Effector CD4-positive, alpha-beta T cell (primary cell): ENCODE measurements at regions not wholly inside any gene's neighbourhood (a gene's known extent, or its start where the extent isn't known, plus 50 kb on each side); places are given as distances from the start of the nearest gene placed in this dataset.

Source experiments
- DNase-seq: peaks from one replicate; pipeline ENCODE4 v3.0.0-alpha.2; 2020

DNA sequence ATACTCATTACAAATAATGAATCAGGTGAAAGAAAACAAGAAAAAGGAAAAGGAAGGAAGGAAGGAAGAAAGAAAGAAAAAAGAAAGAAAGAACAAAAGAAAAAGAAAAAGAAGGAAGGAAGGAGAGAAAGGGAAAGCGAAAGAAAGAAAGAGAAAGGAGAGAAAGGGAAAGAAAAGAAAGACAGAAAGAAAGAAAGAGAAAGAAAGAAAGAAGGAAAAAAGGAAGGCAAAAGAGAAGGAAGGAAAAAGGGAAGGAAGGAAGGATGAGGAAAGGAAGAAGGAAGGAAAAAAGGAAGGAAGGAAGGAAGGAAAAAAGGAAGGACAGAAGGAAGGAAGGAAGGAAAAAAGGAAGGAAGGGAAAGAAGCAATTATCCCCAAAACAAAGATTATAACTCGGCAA, 1460.4 kb upstream of the PIK3C3 start:
- DNase-seq = no peak

DNA sequence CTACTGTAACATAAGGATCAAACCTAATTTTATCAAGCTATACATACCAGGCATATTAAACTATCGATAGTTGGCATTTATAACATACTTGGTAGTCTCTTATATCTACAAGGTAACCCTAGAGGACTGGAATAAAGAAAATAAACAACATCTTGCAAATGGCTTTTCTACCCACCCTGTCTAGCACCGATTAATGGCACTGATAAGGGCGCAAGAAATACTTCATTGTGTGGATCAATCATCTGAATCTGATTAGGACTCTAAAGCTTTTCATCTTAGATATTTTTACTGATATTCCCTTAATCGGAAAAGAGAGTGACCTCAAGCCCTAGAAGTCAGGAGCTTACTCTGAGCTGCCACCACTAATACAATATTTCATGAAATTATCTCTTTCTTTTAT, 1461.7 kb upstream of the PIK3C3 start:
- DNase-seq = no peak

DNA sequence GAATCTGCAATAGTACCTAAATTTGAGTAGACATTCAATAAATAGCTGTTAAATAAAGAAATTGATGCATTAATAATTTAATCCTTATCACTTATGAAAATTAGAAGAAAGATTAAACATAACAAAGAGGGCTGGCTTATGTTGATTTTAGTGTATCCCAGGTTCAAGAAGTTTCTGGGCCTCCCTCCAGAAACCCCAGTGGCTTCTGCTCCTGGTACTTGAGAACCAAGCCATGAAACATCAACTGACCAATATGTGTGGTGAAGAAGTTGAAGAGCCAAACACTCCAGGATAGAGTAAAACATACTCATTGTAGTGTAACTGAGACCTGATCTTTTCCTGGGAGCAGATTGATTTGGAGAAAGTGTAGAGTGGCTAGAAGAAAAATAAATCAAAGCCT, 1465.7 kb upstream of the PIK3C3 start:
- DNase-seq = no peak

DNA sequence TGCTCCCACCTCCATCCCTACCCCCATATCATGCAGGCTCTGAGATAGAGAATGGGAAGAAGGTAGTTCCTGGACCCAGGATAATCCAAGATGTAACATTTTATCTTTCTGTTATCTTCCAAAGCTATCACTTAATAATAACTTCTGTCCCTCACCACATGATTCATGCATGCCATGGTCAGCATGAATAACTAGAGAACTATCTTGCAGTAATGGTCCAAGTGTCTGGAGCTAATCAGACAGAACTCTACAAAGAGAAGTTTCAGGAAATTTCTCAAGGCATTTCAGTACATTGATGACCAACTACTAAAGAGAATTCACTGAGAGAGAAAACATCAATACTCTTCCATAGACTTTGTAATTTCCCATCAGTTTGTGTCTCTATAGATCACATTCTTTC, 1469.7 kb upstream of the PIK3C3 start:
- DNase-seq = no peak

DNA sequence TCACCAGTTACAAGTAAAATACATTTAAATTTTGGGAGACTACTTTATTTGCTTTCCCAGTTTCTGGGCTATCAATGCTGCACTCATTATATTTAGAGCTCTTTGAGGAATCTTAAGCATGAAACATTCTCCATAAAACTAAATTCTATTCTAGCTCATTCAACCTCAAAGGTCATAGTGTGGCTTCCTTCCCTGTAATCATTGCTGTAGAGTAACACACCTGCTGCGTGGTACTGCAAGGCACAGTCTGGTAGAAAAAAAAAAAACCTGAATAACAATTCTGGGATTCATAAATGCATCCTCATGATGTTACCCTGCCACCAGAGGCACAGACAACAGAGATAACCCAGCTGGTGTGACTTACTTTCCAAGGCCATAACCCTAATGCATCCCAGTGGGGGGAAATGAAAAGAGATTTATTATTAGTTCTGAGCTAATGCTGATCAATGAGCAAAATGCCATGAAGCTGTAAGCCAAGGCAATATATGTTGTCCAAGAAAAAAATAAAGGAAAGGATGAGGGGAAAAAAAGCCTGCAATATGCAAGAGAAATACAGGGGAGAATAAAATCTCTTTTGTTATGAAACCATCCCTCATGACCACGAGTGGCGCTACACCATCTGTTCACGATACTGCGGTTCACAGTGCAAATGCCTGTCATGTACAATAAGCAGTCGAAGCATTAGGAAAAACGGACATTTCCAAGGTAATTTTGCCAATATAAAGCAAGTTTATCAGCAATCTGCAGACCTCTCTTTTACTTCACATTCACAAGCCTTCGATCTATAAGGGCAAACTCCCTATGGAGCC, 1481.6 kb upstream of the PIK3C3 start:
- no peak for DNase-seq

DNA sequence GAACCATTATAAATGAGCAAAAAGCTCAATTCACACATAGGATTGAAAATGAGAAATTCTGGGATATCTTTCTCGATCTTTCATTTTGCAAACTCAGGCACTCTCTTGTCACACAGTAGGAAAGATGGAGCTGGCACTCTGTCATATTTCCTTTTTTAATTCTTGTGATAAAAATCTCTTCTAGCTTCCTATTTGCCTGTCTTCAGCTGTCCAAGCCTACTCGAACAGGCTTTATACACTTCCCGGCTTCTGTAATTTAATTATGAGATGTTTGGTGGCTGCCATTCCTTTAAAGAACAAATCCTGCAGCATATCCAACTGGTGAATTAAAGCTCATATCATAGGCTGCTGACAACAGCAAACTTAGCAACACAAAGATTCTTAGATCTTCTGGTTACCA, 1484.3 kb upstream of the PIK3C3 start:
- DNase-seq = no peak

DNA sequence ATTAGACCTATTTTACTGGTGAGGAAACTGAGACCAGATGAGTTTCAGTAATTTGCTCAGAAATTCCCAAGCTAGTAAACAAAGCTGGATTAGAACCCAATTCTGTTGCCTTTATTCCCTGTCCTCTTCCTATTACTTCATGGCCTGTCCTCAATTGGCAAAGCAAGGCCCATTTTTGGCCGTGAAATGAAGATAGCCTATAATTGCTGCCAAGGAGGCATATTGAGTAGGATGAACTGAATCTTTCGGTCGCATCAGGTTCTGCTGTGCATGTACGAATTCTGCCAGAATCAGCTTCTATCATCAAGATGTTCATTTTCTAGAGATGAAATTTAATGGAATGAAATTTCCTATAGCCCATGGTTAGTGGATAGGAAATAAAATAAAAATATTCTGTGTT, 1485.2 kb upstream of the PIK3C3 start:
- DNase-seq = no peak

DNA sequence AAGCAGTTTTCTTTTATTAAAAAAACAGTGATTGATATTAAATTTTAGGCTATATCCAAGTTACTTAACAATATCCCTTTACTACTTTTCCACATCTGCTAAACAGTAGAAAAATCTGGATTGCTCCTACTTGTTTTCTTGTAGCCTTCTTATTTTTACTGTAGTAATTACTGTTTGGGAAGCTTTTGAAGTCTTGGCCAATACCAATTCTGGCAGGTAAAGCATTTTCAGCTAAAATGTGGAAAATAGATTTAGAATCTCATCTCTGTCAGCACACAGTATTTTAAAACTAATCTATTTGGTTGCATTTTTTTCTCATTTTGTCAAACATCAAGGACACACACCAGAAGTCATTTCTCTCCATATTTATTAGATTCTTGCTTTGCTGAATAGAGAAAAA, 1485.7 kb upstream of the PIK3C3 start:
- DNase-seq = no peak

DNA sequence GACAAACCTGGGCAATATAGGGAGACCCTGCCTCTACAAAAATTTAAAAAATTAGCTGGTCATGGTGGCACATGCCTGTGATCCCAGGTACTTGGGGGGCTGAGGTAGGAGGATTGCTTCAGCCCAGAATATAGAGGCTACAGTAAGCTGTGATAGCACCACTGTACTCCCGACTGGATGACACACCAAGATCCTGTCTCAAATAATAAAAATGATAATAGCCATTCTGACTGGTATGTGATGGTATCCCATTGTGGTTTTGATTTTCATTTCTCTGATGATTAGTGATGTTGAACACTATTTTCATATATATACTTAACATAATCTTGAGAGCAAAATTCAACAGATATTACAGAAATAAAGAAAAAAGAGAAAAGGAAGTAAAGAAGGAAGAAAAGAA, 1491.0 kb upstream of the PIK3C3 start:
- no peak for DNase-seq

DNA sequence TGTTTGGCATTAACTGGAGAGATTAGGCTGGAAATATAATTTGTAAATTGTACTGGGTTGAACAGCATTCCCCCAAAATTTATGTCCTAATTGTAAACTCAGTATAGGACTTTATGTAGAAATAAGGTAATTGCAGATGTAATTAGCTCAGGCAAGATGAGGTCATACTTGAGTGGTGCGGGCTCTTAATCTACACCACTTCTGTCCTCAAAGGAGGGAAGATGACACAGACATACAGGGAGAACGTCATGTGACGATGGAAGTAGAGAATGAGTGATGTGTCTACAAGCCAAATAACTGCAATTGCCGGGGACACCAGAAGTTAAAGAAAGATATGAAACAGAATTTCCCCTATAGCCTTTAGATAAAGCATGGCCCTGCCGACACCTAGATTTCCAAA, 1501.1 kb upstream of the PIK3C3 start:
- no peak for DNase-seq

DNA sequence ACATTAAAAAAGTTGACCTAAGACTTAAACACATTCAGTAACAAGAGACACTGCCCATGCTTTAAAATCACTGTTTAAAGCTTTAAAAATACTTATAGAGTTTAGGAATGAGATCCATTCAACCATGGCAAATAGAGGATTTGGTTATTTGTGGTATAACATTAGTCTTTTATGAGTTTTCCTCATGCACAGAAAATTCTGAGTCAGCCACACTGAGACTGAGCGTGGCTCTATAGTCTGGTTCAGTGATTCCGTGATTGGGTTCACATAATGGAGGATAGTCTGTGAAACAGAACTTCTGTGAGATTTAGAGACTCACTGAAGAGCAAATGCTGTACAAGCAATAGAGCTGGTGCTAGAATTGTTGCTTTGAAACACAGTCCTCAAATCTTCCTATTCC, 1502.4 kb upstream of the PIK3C3 start:
- no peak for DNase-seq

DNA sequence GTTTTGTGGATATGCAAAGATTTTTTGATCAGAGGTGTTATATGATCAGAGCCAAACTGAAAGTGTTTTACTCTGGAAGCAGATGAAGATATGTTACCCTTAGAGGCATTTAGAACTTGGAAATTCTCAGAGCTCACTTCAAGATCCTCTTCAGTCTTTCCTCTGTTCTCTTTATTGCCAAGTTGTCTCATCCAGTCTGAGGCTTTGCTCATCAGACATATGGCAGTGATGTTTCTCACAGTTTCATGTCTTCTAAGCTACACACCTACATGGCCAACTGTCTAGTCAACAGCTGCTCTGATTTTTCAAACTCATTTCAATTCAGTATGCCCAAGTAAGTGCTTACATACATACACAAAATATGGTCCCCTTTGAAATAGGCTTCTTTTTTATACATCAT, 1504.3 kb upstream of the PIK3C3 start:
- no peak for DNase-seq

DNA sequence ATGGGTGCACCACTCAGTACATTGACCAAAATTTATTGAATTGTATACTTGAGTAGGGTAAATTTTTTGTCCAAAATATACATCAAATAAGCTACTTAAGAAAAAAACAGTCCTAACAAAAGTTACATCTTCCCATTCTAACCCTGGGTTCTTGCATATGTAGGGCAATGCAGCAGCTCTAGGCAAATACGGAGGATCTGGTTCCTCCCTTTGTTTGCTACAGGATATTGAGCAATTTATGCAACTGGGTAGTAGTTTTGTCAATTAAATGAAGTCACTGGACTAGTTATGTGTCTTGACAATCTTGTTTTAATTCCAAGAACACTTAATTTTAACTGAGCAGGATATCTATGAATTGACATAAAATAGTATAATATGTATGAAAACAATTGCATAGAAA, 1507.2 kb upstream of the PIK3C3 start:
- DNase-seq = no peak

DNA sequence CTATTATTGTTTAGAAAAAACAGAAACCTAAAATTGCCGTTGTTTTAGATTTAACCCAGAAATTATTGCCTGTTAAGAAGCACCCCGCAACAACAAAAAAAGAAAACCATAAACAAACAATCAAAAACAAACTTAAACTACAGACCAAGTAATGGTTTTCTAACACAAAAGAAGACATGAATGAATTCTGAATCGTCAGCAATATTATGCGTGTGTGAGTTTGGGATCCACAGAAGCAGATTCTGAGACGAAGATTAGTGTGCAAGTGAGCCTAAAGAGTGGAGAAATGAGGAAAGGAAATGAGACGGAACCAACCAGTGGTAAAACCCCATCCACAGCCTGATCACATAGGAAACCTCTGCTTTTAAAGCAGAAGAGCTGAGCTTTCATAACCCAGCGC, 1514.9 kb upstream of the PIK3C3 start:
- DNase-seq = no peak

DNA sequence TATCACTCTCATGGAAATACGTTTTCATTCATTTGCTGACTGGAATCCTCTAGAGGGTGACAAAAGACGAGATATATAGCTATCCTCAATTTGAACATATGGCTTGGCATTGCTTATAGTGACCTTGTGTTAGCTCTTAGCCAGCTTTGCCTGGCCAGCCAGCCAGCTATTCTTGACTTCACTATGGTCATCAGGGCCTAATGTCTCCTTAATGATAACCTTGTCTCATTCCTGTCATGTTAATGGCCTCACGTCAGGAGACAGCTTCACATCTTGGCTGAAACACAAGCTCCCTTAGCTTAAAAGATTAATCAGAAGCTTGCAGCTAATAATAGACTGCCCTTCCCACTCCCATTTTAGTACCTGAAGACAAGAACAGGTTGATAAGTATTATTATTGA, 1517.5 kb upstream of the PIK3C3 start:
- DNase-seq = no peak

DNA sequence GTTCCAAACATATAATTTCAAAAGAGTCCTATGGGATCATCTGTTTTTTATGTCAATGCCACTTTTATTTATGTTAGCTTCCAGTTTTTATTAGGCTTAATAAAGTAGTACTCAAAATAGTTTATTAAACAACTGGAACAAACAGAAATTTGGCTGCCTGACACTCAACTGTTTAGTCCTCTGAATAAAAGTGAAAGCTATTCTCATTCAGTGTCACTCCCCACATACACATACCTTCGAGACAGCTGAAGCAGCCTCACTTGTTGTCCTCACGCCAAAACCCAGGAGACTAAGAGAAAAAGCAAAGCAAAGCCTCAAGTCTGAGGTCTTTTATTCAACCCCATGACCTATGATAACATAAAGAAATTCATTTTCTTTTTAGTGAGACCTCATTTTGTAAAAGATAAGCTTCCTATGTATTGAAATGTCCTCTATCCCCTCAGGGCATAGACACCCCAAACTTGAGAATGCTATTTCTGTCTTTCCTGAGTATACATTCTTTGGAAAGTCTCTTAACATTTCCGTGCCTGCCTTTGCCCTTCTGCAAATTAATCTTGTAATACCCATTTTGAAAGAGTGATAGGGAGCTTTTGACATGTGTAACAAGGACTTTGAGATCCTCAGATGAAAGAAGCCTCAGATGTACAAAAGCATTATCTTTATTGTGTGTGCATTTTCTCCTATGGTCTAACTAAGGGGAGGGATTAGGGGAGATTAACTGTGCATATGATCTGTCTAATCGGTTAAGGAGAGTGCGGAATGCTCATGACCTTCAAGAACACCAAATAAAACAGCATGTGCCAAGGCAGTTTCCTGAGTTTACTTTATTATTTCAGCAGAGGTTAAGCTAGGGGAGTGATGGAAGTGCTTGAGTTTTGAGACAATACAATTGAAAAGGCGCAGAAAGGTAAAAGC, 1523.7 kb upstream of the PIK3C3 start:
- no peak for DNase-seq

DNA sequence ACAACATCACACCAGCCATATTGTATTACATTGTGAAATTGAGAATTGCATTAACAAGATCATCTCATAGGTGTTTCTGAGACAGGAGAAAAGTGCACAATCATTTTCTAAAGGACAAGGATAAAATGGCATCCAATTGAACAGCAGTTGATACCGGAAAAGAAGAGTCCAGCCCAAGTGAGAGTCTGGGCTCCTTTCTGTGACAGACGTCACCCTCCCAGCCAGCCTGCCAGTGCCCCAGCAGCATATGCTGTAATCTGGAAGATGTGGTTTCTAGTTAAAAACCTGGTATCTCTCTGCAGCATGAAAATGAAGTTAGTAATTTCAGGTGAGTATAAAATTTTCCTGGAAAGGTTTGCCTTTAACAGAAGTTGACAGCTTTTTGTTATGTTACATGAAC, 1531.7 kb upstream of the PIK3C3 start:
- DNase-seq = no peak

DNA sequence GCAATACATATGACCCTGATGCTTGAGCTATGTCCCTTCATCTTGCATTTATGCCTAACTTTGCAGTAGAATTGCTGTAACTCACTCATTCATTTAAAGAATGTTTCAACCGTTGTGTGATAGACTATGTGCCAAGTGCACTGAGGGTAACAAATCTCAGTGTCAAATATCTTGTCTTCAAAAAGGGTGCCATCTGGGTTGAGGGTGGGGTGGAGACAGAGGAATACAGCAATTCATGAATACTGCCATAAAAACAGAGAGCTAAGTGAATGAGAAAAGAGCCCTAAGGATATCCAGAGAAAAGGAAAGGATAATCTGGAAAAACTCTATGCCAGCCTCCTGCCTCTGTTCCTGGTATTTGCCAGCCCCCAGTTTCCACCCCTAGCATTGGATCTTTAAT, 1534.4 kb upstream of the PIK3C3 start:
- no peak for DNase-seq

DNA sequence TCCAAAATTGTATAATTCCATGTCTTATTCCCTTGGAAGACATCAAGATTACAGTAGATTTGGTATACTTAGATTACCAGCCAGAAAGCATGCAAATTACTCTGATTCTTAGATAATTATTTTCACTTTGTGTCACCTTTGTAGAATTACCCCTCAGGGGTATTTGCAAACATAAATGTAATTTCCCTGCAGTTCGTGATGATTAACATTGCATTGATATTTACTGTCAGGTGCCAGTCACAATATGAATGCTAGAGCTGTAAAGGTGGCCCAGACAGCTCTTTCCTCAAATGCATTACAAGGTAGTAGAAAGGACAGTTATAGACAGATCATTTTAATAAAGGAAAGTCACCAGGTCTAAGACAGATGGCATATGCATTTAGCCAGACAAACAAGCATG, 1537.5 kb upstream of the PIK3C3 start:
- DNase-seq = no peak

DNA sequence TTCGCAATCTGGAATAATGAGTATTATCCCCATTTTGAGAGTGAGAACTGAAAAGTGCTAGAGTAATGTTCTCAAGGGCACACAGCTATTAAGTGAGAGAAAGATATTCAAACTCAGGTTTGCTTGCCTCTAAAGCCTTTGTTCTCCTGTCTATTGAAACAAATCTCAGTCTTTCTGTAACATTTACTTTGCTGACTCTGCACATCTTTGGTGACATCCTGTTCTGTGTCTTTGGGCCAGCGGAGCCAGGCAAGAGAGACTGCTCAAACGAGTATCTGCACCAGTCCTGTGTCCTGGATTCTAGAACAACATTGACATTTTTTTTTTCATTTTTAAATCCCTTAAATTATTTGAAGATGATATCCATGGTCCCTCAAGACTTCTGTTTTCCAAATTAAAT, 1539.2 kb upstream of the PIK3C3 start:
- DNase-seq = no peak

DNA sequence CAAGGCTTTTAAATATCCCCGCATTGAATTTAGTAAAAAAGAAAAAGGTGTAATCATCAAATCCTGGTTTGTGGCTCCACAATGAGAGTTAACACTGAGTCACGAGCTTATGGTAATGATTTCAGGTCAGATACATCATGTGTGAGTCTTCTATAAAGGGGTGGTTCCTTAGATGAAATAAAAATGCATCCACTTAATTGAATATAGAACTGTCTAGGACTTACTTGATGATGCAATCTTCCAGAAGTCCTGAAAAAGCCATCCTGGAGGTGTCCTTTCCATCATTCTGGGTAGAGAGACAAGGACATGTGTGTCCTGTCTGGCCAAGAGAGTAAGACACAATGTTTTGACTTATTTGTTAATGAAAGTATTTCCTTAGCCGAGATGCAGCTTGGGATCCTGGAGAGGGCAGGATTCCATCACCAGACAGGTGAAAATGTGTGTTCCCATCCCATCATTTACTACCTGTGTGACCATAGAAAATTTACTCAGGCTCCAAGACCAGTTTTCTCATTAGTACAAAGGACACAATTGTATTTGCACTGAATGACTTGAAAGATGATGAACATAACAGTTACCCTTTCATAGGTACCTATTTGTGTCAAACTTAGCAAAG, 1539.8 kb upstream of the PIK3C3 start:
- no peak for DNase-seq

DNA sequence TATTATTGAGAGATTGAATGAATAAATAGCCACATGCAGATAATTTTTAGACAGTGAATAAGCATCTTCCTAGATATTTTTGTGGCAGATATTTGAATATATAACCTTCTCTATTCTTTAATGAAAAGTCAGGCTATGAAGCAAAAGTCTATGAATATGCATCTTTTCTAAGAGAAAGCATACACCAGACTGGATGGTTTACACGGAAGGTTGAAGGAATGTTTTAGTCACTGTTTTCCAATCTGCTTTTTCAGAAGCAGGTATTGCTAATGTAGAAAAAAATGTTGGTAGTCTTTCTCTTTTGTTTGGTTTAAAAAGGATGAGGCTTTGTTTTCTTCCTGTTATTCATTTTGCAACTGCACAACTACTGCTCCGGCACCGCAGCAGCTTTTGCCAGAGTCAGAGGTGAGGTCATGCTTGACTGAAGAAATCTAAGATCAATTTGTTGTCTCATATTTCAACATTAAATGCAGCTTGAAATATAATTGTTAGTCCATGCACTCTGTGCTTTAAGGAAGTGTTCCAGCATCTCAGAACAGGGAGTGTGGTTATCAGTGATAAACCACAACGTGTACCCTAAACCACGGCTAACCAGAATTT, 1540.8 kb upstream of the PIK3C3 start:
- DNase-seq = no peak

DNA sequence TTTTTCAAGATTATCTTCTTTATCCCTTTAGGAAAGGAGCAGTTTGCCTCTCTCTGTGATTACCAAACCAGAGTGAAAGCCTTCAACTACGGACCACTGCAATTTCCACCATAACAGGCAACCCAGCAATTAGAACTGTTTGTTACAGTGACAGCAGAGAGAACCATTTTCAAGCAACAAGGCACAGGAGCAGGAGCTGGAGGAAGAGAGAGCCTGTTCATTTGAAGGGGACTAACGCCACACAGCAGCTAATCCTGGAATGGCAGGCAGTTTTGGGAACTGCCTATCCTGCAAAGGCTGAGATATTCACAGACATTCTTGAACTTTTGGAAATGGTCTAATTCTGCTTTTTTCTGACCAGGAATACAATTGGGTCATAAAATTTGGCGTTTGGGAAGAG, 1541.9 kb upstream of the PIK3C3 start:
- DNase-seq = no peak
